ENCODE measurements at regions not wholly inside any gene's neighbourhood (a gene's known extent, or its start where the extent isn't known, plus 50 kb on each side); places are given as distances from the start of the nearest gene placed in this dataset. TPM values are rescaled to one million over a fixed set of nuclear protein-coding genes. Genes with fewer than 3 reads are reported as not detected.

Small RNA genes in the stretch of these regions (small RNA-seq; reads per million reads assigned to genes)
- not detected for gene RN7SL820P (ENCODE audit: low replicate concordance)

Measured in GM23338 (cell line).